ENCODE measurements at regions not wholly inside any gene's neighbourhood (a gene's known extent, or its start where the extent isn't known, plus 50 kb on each side); places are given as distances from the start of the nearest gene placed in this dataset.

GRCh38 chr3:88784925-88785324 lies 322.5 kb upstream of the EPHA3 start:
- no peak overlapping the region for H2BK12ac ChIP-seq (ENCODE audit: low read depth, low read length)
- ChIA-PET CTCF (ENCODE audit: partially characterized antibody) (interaction anchor here (1.7 kb wide), 1 partner anchor 264 kb away, joined by 4 read pairs; no protein-coding TSS in a partner anchor), POLR2A (ENCODE audit: partially characterized antibody) (no interaction called here)
- no peak overlapping the region for H3K4me2 ChIP-seq (ENCODE audit: insufficient read depth in 1 of 2, low read depth in 2 of 2, low read length in 2 of 2)
- no peaks in the 10 kb centered on the region for H3K36me3 ChIP-seq (ENCODE audit: control insufficient read depth in 2 of 4, insufficient read depth in 4 of 4, low read length in 3 of 4)
- no peak overlapping the region for H3K4me3 ChIP-seq (ENCODE audit: extremely low read depth in 1 of 4, insufficient read depth in 2 of 4, low read depth in 3 of 4, low read length in 4 of 4)
- H3K23ac ChIP-seq (ENCODE audit: insufficient read length): no peak overlapping the region
- H3K23me2 ChIP-seq (ENCODE audit: low read depth, low read length): no peaks in the 10 kb centered on the region; the same call in 1 of the 2 replicates
- H3K9ac ChIP-seq (replicated peaks in 1 of 4; ENCODE audit: extremely low read depth in 1 of 4, low read depth in 3 of 4, low read length in 3 of 4): no peak overlapping the region
- FAIRE-seq (no peak), DNase-seq (ENCODE audit: low read depth in 1 of 2, low spot score in 2 of 2) (no peak)
- H3K27me3 ChIP-seq (replicated peaks in 1 of 4; ENCODE audit: control insufficient read depth in 3 of 4, extremely low read depth in 1 of 4, insufficient read depth in 3 of 4, low read length in 3 of 4): no peaks in the 10 kb centered on the region
- no peak overlapping the region for H3K4ac ChIP-seq (replicated peaks; ENCODE audit: insufficient read length, low read depth, low read length)
- H2BK120ac ChIP-seq (replicated peaks; ENCODE audit: low read depth, low read length): no peak overlapping the region
- no peaks in the 10 kb centered on the region for H3K4me1 ChIP-seq (replicated peaks in 1 of 4; ENCODE audit: control insufficient read depth in 3 of 4, insufficient read depth in 4 of 4, low read length in 3 of 4)
- H3K79me1 ChIP-seq (ENCODE audit: low read depth, low read length): no peaks in the 10 kb centered on the region
- TF ChIP-seq RXRA (IDR thresholded peaks at IDR 0.05; ENCODE audit: insufficient read depth, low read depth, low read length): no peak
- TF ChIP-seq TCF12 (IDR thresholded peaks at IDR 0.05; ENCODE audit: low read depth, low read length): no peak
- H3K79me2 ChIP-seq (ENCODE audit: control insufficient read depth in 1 of 2, insufficient read depth in 2 of 2, low read length in 2 of 2): no peaks in the 10 kb centered on the region
- no peak overlapping the region for H2BK5ac ChIP-seq (ENCODE audit: low read depth, low read length)
- H2AK5ac ChIP-seq (ENCODE audit: low read depth, low read length): no peak overlapping the region
- H4K20me1 ChIP-seq (replicated peaks in 1 of 2; ENCODE audit: control insufficient read depth in 1 of 2, insufficient read depth in 2 of 2, low read length in 2 of 2): no peaks in the 10 kb centered on the region
- H3K18ac ChIP-seq (ENCODE audit: extremely low read depth, low read length): no peak overlapping the region
- H4K91ac ChIP-seq (replicated peaks; ENCODE audit: insufficient read length, low read length): no peak overlapping the region
- H2BK20ac ChIP-seq (ENCODE audit: low read length): no peak overlapping the region
- no peak overlapping the region for H3K14ac ChIP-seq (ENCODE audit: insufficient read length)
- H3K27ac ChIP-seq (ENCODE audit: low read depth, low read length): no peak overlapping the region
- no peaks in the 10 kb centered on the region; a peak in 1 of 4 replicates for H3K9me3 ChIP-seq (ENCODE audit: insufficient read depth in 2 of 2, low read depth in 1 of 2, low read length in 1 of 2)
- H2AFZ ChIP-seq (ENCODE audit: low read length): no peak overlapping the region
- H4K5ac ChIP-seq (ENCODE audit: insufficient read length, low read depth, low read length): no peak overlapping the region
- H3K56ac ChIP-seq (replicated peaks; ENCODE audit: insufficient read length, low read depth, low read length): no peak overlapping the region
- no peak overlapping the region for H4K8ac ChIP-seq (ENCODE audit: extremely low read depth, insufficient read depth, low read length)
- no peak overlapping the region for H2BK15ac ChIP-seq (ENCODE audit: low read length)

Measured in H1 (cell line).